D721Med (cell line): ENCODE measurements at regions not wholly inside any gene's neighbourhood (a gene's known extent, or its start where the extent isn't known, plus 50 kb on each side); places are given as distances from the start of the nearest gene placed in this dataset.

Experiments used
- DNase-seq: peaks from one replicate; pipeline ENCODE4 v3.0.0; 2011; ENCODE audit warnings: low spot score; ENCODE audit not compliant: insufficient read length
- FAIRE-seq: peaks from 2 replicates; lab custom pipeline; 2011; peaks lifted over from hg19 to GRCh38; lab: Jason Lieb, UNC
- TF ChIP-seq, protein P1 (sequence below): IDR thresholded peaks from 2 replicates; pipeline ENCODE4 v1.5.1; 2012; ENCODE audit warnings: mild to moderate bottlenecking, control low read depth; ENCODE audit not compliant: insufficient read depth; ENCODE audit errors: missing control alignments

GRCh38 chr10:111131168-111131799, 54.5 kb downstream of the ADRA2A start:
- DNase-seq: no peak
- FAIRE-seq: no peak
- TF ChIP-seq, protein P1, sequence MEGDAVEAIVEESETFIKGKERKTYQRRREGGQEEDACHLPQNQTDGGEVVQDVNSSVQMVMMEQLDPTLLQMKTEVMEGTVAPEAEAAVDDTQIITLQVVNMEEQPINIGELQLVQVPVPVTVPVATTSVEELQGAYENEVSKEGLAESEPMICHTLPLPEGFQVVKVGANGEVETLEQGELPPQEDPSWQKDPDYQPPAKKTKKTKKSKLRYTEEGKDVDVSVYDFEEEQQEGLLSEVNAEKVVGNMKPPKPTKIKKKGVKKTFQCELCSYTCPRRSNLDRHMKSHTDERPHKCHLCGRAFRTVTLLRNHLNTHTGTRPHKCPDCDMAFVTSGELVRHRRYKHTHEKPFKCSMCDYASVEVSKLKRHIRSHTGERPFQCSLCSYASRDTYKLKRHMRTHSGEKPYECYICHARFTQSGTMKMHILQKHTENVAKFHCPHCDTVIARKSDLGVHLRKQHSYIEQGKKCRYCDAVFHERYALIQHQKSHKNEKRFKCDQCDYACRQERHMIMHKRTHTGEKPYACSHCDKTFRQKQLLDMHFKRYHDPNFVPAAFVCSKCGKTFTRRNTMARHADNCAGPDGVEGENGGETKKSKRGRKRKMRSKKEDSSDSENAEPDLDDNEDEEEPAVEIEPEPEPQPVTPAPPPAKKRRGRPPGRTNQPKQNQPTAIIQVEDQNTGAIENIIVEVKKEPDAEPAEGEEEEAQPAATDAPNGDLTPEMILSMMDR: no peak

GRCh38 chr10:111137007-111137406, 60.2 kb downstream of the ADRA2A start:
- DNase-seq (no peak), FAIRE-seq (no peak)
- TF ChIP-seq, protein P1: no peak

DNA sequence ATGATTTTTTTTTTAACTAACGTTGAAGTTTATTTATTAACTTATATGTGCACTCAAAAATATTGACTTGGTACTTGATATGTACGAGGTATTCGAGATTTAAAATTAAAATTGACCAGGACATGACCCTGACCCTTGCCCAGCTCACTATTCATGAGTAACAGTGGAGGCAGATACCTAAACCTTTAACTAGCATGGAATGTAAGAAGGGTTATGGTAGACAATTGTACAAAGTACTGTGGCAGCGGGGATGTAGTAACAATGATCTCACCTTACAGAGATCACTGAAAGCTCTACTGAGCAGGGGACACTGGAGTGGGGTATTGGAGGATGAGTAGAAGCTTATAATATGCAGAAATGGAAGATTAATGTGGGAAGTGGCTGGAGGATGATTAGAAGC, 60.8 kb downstream of the ADRA2A start:
- FAIRE-seq (no peak), DNase-seq (no peak)
- TF ChIP-seq, protein P1: no peak

- TF ChIP-seq, protein P1: no peak
- no peak for FAIRE-seq
- DNase-seq: no peak
Observed at GRCh38 chr10:111138544-111138943, 61.7 kb downstream of the ADRA2A start.

- no peak for DNase-seq
- TF ChIP-seq, protein P1: no peak
- no peak for FAIRE-seq
Observed at GRCh38 chr10:111139567-111139966, 62.7 kb downstream of the ADRA2A start.

DNA sequence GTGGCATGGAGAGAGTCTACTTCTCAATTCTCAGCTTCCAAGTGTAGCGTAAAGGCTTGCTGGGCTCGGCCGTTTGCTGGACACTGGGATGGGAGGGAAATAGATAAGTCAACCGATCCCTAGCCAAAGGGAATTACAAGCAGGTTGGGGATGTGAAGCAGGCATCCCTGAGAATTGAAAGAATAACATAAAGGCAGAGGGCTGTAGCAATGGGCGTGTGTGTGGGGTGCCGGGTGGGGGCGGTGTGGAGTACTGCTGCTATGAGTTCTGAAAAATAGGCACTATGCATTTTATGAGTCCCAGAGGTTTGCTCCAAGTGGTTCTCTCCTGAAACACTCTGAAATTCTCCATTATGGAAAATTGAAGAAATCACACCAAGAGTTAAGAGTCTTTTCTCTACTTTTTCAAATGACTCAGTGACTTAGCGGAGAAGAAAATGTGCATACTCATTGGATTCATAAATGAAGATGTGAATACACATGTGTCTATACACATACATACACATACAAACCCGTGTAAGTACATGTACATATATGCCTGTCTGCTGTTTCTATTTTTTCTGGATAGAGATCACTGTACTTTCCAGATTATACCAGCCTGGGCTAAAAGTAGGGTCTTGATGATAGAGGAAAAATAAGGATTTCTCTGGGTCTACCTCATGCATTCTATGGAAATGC, 65.4 kb downstream of the ADRA2A start:
- FAIRE-seq: no peak
- no peak for DNase-seq
- TF ChIP-seq, protein P1: no peak
